Astrocyte (in vitro differentiated cells and primary cell): ENCODE measurements at regions not wholly inside any gene's neighbourhood (a gene's known extent, or its start where the extent isn't known, plus 50 kb on each side); places are given as distances from the start of the nearest gene placed in this dataset.

Experiments used
- DNase-seq: peaks from one replicate; pipeline ENCODE4 v3.0.0-alpha.2; 2010; ENCODE audit warnings: low read depth
- FAIRE-seq: peaks from 2 replicates; lab custom pipeline; 2011; peaks lifted over from hg19 to GRCh38; lab: Jason Lieb, UNC
- H2AFZ ChIP-seq: 2 replicates; pipeline ENCODE4 v1.6.0; 2012; ENCODE audit warnings: low read depth, low read length, inconsistent platforms
- H3K27ac ChIP-seq: 2 replicates; pipeline ENCODE4 v1.5.1; 2011; ENCODE audit warnings: low read depth, low read length, inconsistent platforms
- H3K27me3 ChIP-seq: 2 replicates; pipeline ENCODE4 v1.6.0; 2011; ENCODE audit warnings: low read length, inconsistent platforms; ENCODE audit not compliant: insufficient read depth
- H3K36me3 ChIP-seq: 2 replicates; pipeline ENCODE4 v1.5.1; 2011; ENCODE audit warnings: low read length, inconsistent platforms; ENCODE audit not compliant: insufficient read depth
- H3K4me1 ChIP-seq: 2 replicates; pipeline ENCODE4 v1.5.1; 2011; ENCODE audit warnings: low read length, inconsistent platforms; ENCODE audit not compliant: insufficient read depth
- H3K4me2 ChIP-seq: 2 replicates; pipeline ENCODE4 v1.6.0; 2012; ENCODE audit warnings: low read length, inconsistent platforms
- H3K4me3 ChIP-seq: 2 replicates; pipeline ENCODE4 v1.5.1; 2011; ENCODE audit warnings: low read depth, mild to moderate bottlenecking, low read length, inconsistent platforms; ENCODE audit not compliant: insufficient read depth
- H3K79me2 ChIP-seq: 2 replicates; pipeline ENCODE4 v1.6.0; 2012; ENCODE audit warnings: mild to moderate bottlenecking, low read length, inconsistent platforms; ENCODE audit not compliant: insufficient read depth
- H3K9ac ChIP-seq: 2 replicates; pipeline ENCODE4 v1.6.0; 2012; ENCODE audit warnings: mild to moderate bottlenecking, low read length, inconsistent platforms
- H3K9me3 ChIP-seq: 2 replicates; pipeline ENCODE4 v1.5.1; 2012; ENCODE audit warnings: low read depth, mild to moderate bottlenecking, low read length, inconsistent platforms; ENCODE audit not compliant: insufficient read depth
- H4K20me1 ChIP-seq: 2 replicates; pipeline ENCODE4 v1.6.0; 2012; ENCODE audit warnings: low read length, inconsistent platforms; ENCODE audit not compliant: insufficient read depth
- H3K27ac Mint-ChIP-seq: one replicate; pipeline ENCODE4 v1.8.0; 2021; ENCODE audit warnings: mild to moderate bottlenecking, mixed read lengths; ENCODE audit not compliant: unreplicated experiment
- H3K27me3 Mint-ChIP-seq: one replicate; pipeline ENCODE4 v1.8.0; 2021; ENCODE audit warnings: low read depth, mixed read lengths; ENCODE audit not compliant: unreplicated experiment
- H3K36me3 Mint-ChIP-seq: one replicate; pipeline ENCODE4 v1.8.0; 2021; ENCODE audit warnings: low read depth, mixed read lengths; ENCODE audit not compliant: unreplicated experiment
- H3K4me1 Mint-ChIP-seq: one replicate; pipeline ENCODE4 v1.8.0; 2021; ENCODE audit warnings: low read depth, mixed read lengths; ENCODE audit not compliant: unreplicated experiment
- H3K4me3 Mint-ChIP-seq: one replicate; pipeline ENCODE4 v1.8.0; 2021; ENCODE audit warnings: mild to moderate bottlenecking, moderate library complexity, mixed read lengths; ENCODE audit not compliant: unreplicated experiment
- H3K9me3 Mint-ChIP-seq: one replicate; pipeline ENCODE4 v1.8.0; 2021; ENCODE audit warnings: mild to moderate bottlenecking, mixed read lengths; ENCODE audit not compliant: unreplicated experiment
- EZH2 ChIP-seq: IDR thresholded peaks from 2 replicates; pipeline ENCODE4 v1.6.1; 2012; ENCODE audit warnings: mild to moderate bottlenecking, low read length, inconsistent platforms; ENCODE audit not compliant: insufficient read depth
- TF ChIP-seq, protein P1 (sequence below): IDR thresholded peaks from 2 replicates; pipeline ENCODE4 v1.5.1; 2011; ENCODE audit warnings: low read depth, mild to moderate bottlenecking, inconsistent platforms, low read length, moderate library complexity; ENCODE audit not compliant: insufficient read depth

GRCh38 chr5:72572236-72572765 lies 65.1 kb upstream of the ZNF366 start:
- Histone ChIP-seq H4K20me1 (no peaks in the 10 kb centered on the region), H3K4me2 (no peak overlapping the region), H3K9me3 (no peaks in the 10 kb centered on the region), H3K4me1 (no peaks in the 10 kb centered on the region), H3K79me2 (no peaks in the 10 kb centered on the region), H3K9ac (no peak overlapping the region), H3K27ac (no peak overlapping the region), H3K36me3 (no peaks in the 10 kb centered on the region), H3K4me3 (no peak overlapping the region), H2AFZ (no peak overlapping the region), H3K27me3 (peaks cover 4% of the 10 kb centered on the region)
- DNase-seq, result no peak
- H3K9me3 Mint-ChIP-seq, result peaks cover 8% of the 10 kb centered on the region
- no peaks in the 10 kb centered on the region for H3K4me1 Mint-ChIP-seq
- no peak for FAIRE-seq
- H3K36me3 Mint-ChIP-seq, result peaks cover 1% of the 10 kb centered on the region
- no peak overlapping the region for H3K4me3 Mint-ChIP-seq
- no peak overlapping the region for H3K27ac Mint-ChIP-seq
- TF ChIP-seq, protein P1, sequence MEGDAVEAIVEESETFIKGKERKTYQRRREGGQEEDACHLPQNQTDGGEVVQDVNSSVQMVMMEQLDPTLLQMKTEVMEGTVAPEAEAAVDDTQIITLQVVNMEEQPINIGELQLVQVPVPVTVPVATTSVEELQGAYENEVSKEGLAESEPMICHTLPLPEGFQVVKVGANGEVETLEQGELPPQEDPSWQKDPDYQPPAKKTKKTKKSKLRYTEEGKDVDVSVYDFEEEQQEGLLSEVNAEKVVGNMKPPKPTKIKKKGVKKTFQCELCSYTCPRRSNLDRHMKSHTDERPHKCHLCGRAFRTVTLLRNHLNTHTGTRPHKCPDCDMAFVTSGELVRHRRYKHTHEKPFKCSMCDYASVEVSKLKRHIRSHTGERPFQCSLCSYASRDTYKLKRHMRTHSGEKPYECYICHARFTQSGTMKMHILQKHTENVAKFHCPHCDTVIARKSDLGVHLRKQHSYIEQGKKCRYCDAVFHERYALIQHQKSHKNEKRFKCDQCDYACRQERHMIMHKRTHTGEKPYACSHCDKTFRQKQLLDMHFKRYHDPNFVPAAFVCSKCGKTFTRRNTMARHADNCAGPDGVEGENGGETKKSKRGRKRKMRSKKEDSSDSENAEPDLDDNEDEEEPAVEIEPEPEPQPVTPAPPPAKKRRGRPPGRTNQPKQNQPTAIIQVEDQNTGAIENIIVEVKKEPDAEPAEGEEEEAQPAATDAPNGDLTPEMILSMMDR, result no peak
- no peak for TF ChIP-seq EZH2
- H3K27me3 Mint-ChIP-seq, result peaks cover 11% of the 10 kb centered on the region

DNA sequence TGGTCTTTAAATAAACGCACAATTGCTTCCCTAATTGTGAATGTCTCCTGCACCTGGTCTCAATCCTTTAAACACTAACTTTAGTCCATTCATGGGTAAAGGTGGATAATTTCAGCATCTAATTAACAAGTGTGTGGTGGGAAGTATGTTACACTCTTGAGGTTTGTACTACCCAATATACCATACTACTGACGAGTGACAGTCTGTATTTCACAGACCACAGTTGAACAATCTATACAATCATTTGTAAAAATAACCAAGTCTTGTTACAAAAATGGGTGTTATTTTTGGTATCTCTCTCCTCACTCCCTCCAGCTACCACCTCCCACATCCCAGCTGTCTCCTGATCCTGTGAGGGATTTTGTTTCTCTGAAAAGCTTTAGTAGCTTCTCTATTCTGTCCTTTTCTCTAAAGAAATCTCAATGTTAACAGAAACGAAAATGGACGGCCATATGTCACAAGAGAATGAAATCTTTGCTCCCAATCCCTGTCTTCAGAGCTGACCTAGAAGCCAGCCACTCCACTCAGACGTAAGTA lies 62.3 kb upstream of the ZNF366 start:
- Histone ChIP-seq H3K4me2 (no peak overlapping the region), H3K4me1 (no peaks in the 10 kb centered on the region), H3K9me3 (no peaks in the 10 kb centered on the region), H2AFZ (no peak overlapping the region), H3K9ac (no peak overlapping the region), H3K36me3 (no peaks in the 10 kb centered on the region), H4K20me1 (no peaks in the 10 kb centered on the region), H3K27ac (no peak overlapping the region), H3K27me3 (peaks cover 3% of the 10 kb centered on the region), H3K4me3 (no peak overlapping the region), H3K79me2 (no peaks in the 10 kb centered on the region)
- TF ChIP-seq, protein P1, result no peak
- TF ChIP-seq EZH2, result no peak
- no peak overlapping the region for H3K4me3 Mint-ChIP-seq
- FAIRE-seq (no peak), DNase-seq (no peak)
- H3K4me1 Mint-ChIP-seq, result no peaks in the 10 kb centered on the region
- H3K27me3 Mint-ChIP-seq, result peaks cover 11% of the 10 kb centered on the region
- peaks cover 3% of the 10 kb centered on the region for H3K9me3 Mint-ChIP-seq
- H3K27ac Mint-ChIP-seq, result no peak overlapping the region
- H3K36me3 Mint-ChIP-seq, result no peaks in the 10 kb centered on the region

DNA sequence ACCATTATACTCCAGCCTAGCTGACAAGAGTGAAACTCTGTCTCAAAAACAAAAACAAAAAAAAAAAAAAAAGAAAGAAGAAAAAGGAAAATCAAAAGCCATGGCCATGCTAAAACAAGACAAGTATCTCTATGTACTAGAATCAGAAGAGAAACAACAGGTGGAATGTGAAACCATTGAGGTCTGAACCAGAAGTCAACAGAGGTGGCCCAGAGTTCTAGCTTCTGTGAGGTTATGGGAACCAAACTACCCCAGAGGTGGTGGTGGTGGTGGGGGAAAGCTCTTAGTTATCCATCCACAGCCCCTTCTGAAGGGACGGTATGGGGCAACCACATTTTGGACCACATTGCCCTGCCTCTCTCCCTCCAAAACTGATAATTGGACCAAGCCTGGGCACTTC lies 59.5 kb upstream of the ZNF366 start:
- Histone ChIP-seq H3K4me1 (no peaks in the 10 kb centered on the region), H2AFZ (no peak overlapping the region), H3K79me2 (no peaks in the 10 kb centered on the region), H3K36me3 (no peaks in the 10 kb centered on the region), H3K4me3 (no peak overlapping the region), H3K4me2 (no peak overlapping the region), H3K27me3 (peaks cover 3% of the 10 kb centered on the region), H3K27ac (no peak overlapping the region), H3K9ac (no peak overlapping the region), H3K9me3 (peaks cover 4% of the 10 kb centered on the region), H4K20me1 (no peaks in the 10 kb centered on the region)
- H3K27me3 Mint-ChIP-seq, result no peaks in the 10 kb centered on the region
- H3K4me3 Mint-ChIP-seq, result no peak overlapping the region
- peaks cover 9% of the 10 kb centered on the region for H3K9me3 Mint-ChIP-seq
- H3K4me1 Mint-ChIP-seq, result no peaks in the 10 kb centered on the region
- DNase-seq, result no peak
- H3K36me3 Mint-ChIP-seq, result no peaks in the 10 kb centered on the region
- TF ChIP-seq EZH2, result no peak
- TF ChIP-seq, protein P1, result no peak
- no peak overlapping the region for H3K27ac Mint-ChIP-seq
- FAIRE-seq, result no peak
